ENCODE measurements at regions not wholly inside any gene's neighbourhood (a gene's known extent, or its start where the extent isn't known, plus 50 kb on each side); places are given as distances from the start of the nearest gene placed in this dataset.
"Not testable (repeated sequence)": the region's sequence is repeated elsewhere in the genome, so short reads cannot be mapped to it uniquely, and the experiment has no call there.

GRCh38 chr5:103724271-103724670 lies 161.7 kb upstream of the NUDT12 start:
- no peak for DNase-seq

GRCh38 chr5:103721183-103721582 lies 158.6 kb upstream of the NUDT12 start:
- DNase-seq, result no peak

GRCh38 chr5:103718108-103718507 lies 155.5 kb upstream of the NUDT12 start:
- no peak for DNase-seq

GRCh38 chr5:103708601-103709000 lies 146.0 kb upstream of the NUDT12 start:
- no peak for DNase-seq

GRCh38 chr5:103706939-103707682 lies 144.5 kb upstream of the NUDT12 start:
- no peak for DNase-seq

- no peak for DNase-seq
These were observed 141.0 kb upstream of the NUDT12 start for GRCh38 chr5:103703617-103704016.

- DNase-seq, result no peak
These were observed 130.9 kb upstream of the NUDT12 start for GRCh38 chr5:103693517-103693916.

- no peak for DNase-seq
These were observed 128.1 kb upstream of the NUDT12 start for GRCh38 chr5:103690676-103691075.

- no peak for DNase-seq
These were observed 117.3 kb upstream of the NUDT12 start for GRCh38 chr5:103679873-103680272.

- DNase-seq, result not testable (repeated sequence)
These were observed 113.6 kb upstream of the NUDT12 start for GRCh38 chr5:103676198-103676597.

GRCh38 chr5:103674739-103675138 lies 112.2 kb upstream of the NUDT12 start:
- DNase-seq, result no peak

- no peak for DNase-seq
These were observed 111.7 kb upstream of the NUDT12 start for GRCh38 chr5:103674251-103674650.

- DNase-seq, result no peak
These were observed 107.0 kb upstream of the NUDT12 start for GRCh38 chr5:103669615-103670014.

GRCh38 chr5:103668281-103668680 lies 105.7 kb upstream of the NUDT12 start:
- DNase-seq, result no peak

GRCh38 chr5:103667068-103667467 lies 104.5 kb upstream of the NUDT12 start:
- DNase-seq, result no peak

GRCh38 chr5:103657301-103657700 lies 94.7 kb upstream of the NUDT12 start:
- no peak for DNase-seq

- no peak for DNase-seq
These were observed 85.5 kb upstream of the NUDT12 start for GRCh38 chr5:103648086-103648485.

GRCh38 chr5:103646698-103647614 lies 84.4 kb upstream of the NUDT12 start:
- no peak for DNase-seq

- no peak for DNase-seq
These were observed 83.2 kb upstream of the NUDT12 start for GRCh38 chr5:103645816-103646215.

- no peak for DNase-seq
These were observed 76.4 kb upstream of the NUDT12 start for GRCh38 chr5:103638979-103639378.

GRCh38 chr5:103624675-103625074 lies 62.1 kb upstream of the NUDT12 start:
- DNase-seq, result no peak

GRCh38 chr5:103624035-103624480 lies 61.5 kb upstream of the NUDT12 start:
- no peak for DNase-seq

GRCh38 chr5:103623425-103623824 lies 60.8 kb upstream of the NUDT12 start:
- no peak for DNase-seq

GRCh38 chr5:103621548-103621930 lies 59.0 kb upstream of the NUDT12 start:
- no peak for DNase-seq

Measured in activated CD4-positive, alpha-beta T cell treated with anti-CD3 and anti-CD28 coated beads, Interleukin-2, amount 50 U/mL, for 16 hours (primary cell).